H9 (cell line): ENCODE measurements at regions not wholly inside any gene's neighbourhood (a gene's known extent, or its start where the extent isn't known, plus 50 kb on each side); places are given as distances from the start of the nearest gene placed in this dataset.

Source experiments
- DNase-seq: peaks from one replicate; pipeline ENCODE4 v3.0.0-alpha.2; 2017
- H2AFZ ChIP-seq: one replicate; pipeline ENCODE4 v1.6.1; 2013; ENCODE audit warnings: mild to moderate bottlenecking, low read length, control low read depth, moderate library complexity
- H2AK5ac ChIP-seq: 2 replicates; pipeline ENCODE4 v1.6.1; 2013; ENCODE audit warnings: low read length, control low read depth, mixed read lengths; ENCODE audit not compliant: insufficient read length
- H2BK120ac ChIP-seq: one replicate; pipeline ENCODE4 v1.6.1; 2013; ENCODE audit warnings: low read depth, mild to moderate bottlenecking, low read length, control low read depth, inconsistent platforms; ENCODE audit not compliant: poor library complexity, severe bottlenecking
- H2BK12ac ChIP-seq: 2 replicates; pipeline ENCODE4 v1.6.1; 2013; ENCODE audit warnings: low read length, control low read depth, mixed read lengths, low read depth; ENCODE audit not compliant: insufficient read length
- H2BK15ac ChIP-seq: 2 replicates; pipeline ENCODE4 v1.6.1; 2013; ENCODE audit warnings: low read depth, low read length, control low read depth
- H2BK20ac ChIP-seq: one replicate; pipeline ENCODE4 v1.6.1; 2013; ENCODE audit warnings: low read depth, mild to moderate bottlenecking, low read length, control low read depth, inconsistent platforms; ENCODE audit not compliant: poor library complexity, severe bottlenecking
- H2BK5ac ChIP-seq: 2 replicates; pipeline ENCODE4 v1.6.1; 2013; ENCODE audit warnings: low read length, control low read depth, mixed read lengths; ENCODE audit not compliant: insufficient read length
- H3K14ac ChIP-seq: 2 replicates; pipeline ENCODE4 v1.6.1; 2013; ENCODE audit warnings: low read length, control low read depth; ENCODE audit not compliant: insufficient read depth
- H3K18ac ChIP-seq: 2 replicates; pipeline ENCODE4 v1.6.1; 2013; ENCODE audit warnings: low read depth, mild to moderate bottlenecking, mixed read lengths, low read length, control low read depth; ENCODE audit not compliant: insufficient read length
- H3K23ac ChIP-seq: 2 replicates; pipeline ENCODE4 v1.6.1; 2013; ENCODE audit warnings: low read length, control low read depth, mixed read lengths, low read depth; ENCODE audit not compliant: insufficient read length
- H3K23me2 ChIP-seq: 2 replicates; pipeline ENCODE4 v1.6.1; 2013; ENCODE audit warnings: low read depth, mild to moderate bottlenecking, mixed read lengths, low read length, control low read depth; ENCODE audit not compliant: insufficient read length, poor library complexity, severe bottlenecking
- H3K27ac ChIP-seq: 2 replicates; pipeline ENCODE4 v1.5.1; 2013; ENCODE audit warnings: low read length, control low read depth, mixed read lengths, low read depth; ENCODE audit not compliant: insufficient read length
- H3K27me3 ChIP-seq: 2 replicates; pipeline ENCODE4 v1.6.1; 2013; ENCODE audit warnings: low read length, control low read depth, inconsistent platforms; ENCODE audit not compliant: insufficient read depth
- H3K4ac ChIP-seq: 2 replicates; pipeline ENCODE4 v1.6.1; 2013; ENCODE audit warnings: low read depth, mild to moderate bottlenecking, control low read depth, inconsistent platforms, low read length, moderate library complexity
- H3K4me1 ChIP-seq: 2 replicates; pipeline ENCODE4 v1.6.1; 2013; ENCODE audit warnings: low read length, control low read depth, inconsistent platforms; ENCODE audit not compliant: insufficient read depth
- H3K4me2 ChIP-seq: 2 replicates; pipeline ENCODE4 v1.6.1; 2013; ENCODE audit warnings: low read length, control low read depth, mixed read lengths; ENCODE audit not compliant: insufficient read length, insufficient read depth
- H3K56ac ChIP-seq: 2 replicates; pipeline ENCODE4 v1.6.1; 2013; ENCODE audit warnings: low read depth, mild to moderate bottlenecking, mixed read lengths, low read length, control low read depth; ENCODE audit not compliant: insufficient read length
- H3K79me1 ChIP-seq: 2 replicates; pipeline ENCODE4 v1.6.1; 2013; ENCODE audit warnings: low read depth, mild to moderate bottlenecking, moderate library complexity, low read length, control low read depth, inconsistent platforms; ENCODE audit not compliant: insufficient read depth, poor library complexity, severe bottlenecking
- H3K79me2 ChIP-seq: 2 replicates; pipeline ENCODE4 v1.6.1; 2013; ENCODE audit warnings: low read length, control low read depth, inconsistent platforms; ENCODE audit not compliant: insufficient read depth
- H3K9ac ChIP-seq: 2 replicates; pipeline ENCODE4 v1.6.1; 2013; ENCODE audit warnings: low read length, control low read depth, mixed read lengths; ENCODE audit not compliant: insufficient read length; ENCODE audit errors: extremely low read depth
- H3K9me3 ChIP-seq: one replicate; pipeline ENCODE4 v1.6.1; 2013; ENCODE audit warnings: low read depth, low read length, inconsistent platforms; ENCODE audit not compliant: control insufficient read depth
- H3T11ph ChIP-seq: one replicate; pipeline ENCODE4 v1.6.1; 2013; ENCODE audit warnings: mild to moderate bottlenecking, low read length, control low read depth, inconsistent platforms
- H4K20me1 ChIP-seq: one replicate; pipeline ENCODE4 v1.6.1; 2013; ENCODE audit not compliant: control insufficient read depth, insufficient read length, insufficient read depth
- H4K5ac ChIP-seq: 2 replicates; pipeline ENCODE4 v1.6.1; 2013; ENCODE audit warnings: low read depth, mild to moderate bottlenecking, mixed read lengths, low read length, control low read depth; ENCODE audit not compliant: insufficient read length
- H4K8ac ChIP-seq: replicated peaks from 2 replicates; pipeline ENCODE4 v1.6.1; 2013; ENCODE audit warnings: low read length, control low read depth, mixed read lengths, low read depth; ENCODE audit not compliant: insufficient read length
- H4K91ac ChIP-seq: 2 replicates; pipeline ENCODE4 v1.6.1; 2013; ENCODE audit warnings: low read depth, mild to moderate bottlenecking, moderate library complexity, mixed read lengths, low read length, control low read depth; ENCODE audit not compliant: insufficient read length
- H3K27ac Mint-ChIP-seq, 3 experiments: 2 replicates in 2 of 3; 3 replicates in 1 of 3; pipeline ENCODE4 v1.8.0; 2020 to 2021; ENCODE audit warnings: mixed read lengths in 3 of 3, mild to moderate bottlenecking in 1 of 3, moderate library complexity in 1 of 3
- H3K27me3 Mint-ChIP-seq: 2 replicates; pipeline ENCODE4 v1.8.0; 2021; ENCODE audit warnings: low read depth, mild to moderate bottlenecking, moderate library complexity, mixed read lengths
- H3K36me3 Mint-ChIP-seq, 3 experiments: 2 replicates in 2 of 3; 3 replicates in 1 of 3; pipeline ENCODE4 v1.8.0; 2020 to 2021; ENCODE audit warnings: low read depth in 3 of 3, mixed read lengths in 3 of 3; ENCODE audit not compliant: insufficient read depth in 1 of 3
- H3K4me1 Mint-ChIP-seq, 2 experiments: 2 replicates each; pipeline ENCODE4 v1.8.0; 2020; ENCODE audit warnings: mixed read lengths in 2 of 2
- H3K4me3 Mint-ChIP-seq, 2 experiments: 2 replicates in 1 of 2; 3 replicates in 1 of 2; pipeline ENCODE4 v1.8.0; 2020 to 2021; ENCODE audit warnings: mild to moderate bottlenecking in 2 of 2, mixed read lengths in 2 of 2, moderate library complexity in 1 of 2
- H3K9me3 Mint-ChIP-seq, 2 experiments: 2 replicates in 1 of 2; 3 replicates in 1 of 2; pipeline ENCODE4 v1.8.0; 2020; ENCODE audit warnings: mild to moderate bottlenecking in 2 of 2, mixed read lengths in 2 of 2, moderate library complexity in 1 of 2
- CTCF ChIP-seq: fragments of 200-600 bp; sonication (generic); conservative IDR thresholded peaks from 3 replicates; pipeline ENCODE4 v1.8.0; 2021; ENCODE audit warnings: antibody characterized with exemption, mild to moderate bottlenecking
- WGBS: extraction: QIAGEN DNeasy Blood & Tissue Kit; methylation state at CpG from one replicate; pipeline ENCODE4 v1.1.7; 2013; ENCODE audit warnings: missing lambda C conversion rate, low lambda C conversion rate, mixed read lengths; ENCODE audit not compliant: insufficient read length; ENCODE audit errors: extremely low coverage; 5-methylcytosine and 5-hydroxymethylcytosine counted together

- H2AFZ ChIP-seq: no peak overlapping the region
- H2BK5ac ChIP-seq: no peak overlapping the region
- H3K56ac ChIP-seq: no peak overlapping the region
- H3K9ac ChIP-seq: no peak overlapping the region
- no peak overlapping the region for H4K91ac ChIP-seq
- no peaks in the 10 kb centered on the region for H3K9me3 ChIP-seq
- no peak overlapping the region for H4K5ac ChIP-seq
- H2AK5ac ChIP-seq: no peak overlapping the region
- no peak overlapping the region for H2BK20ac ChIP-seq
- H3K4me2 ChIP-seq: no peak overlapping the region
- no peak overlapping the region for H2BK12ac ChIP-seq
- H3K27ac ChIP-seq: no peak overlapping the region
- no peaks in the 10 kb centered on the region for H3K79me2 ChIP-seq
- no peak overlapping the region for H3K4ac ChIP-seq
- no peak overlapping the region for H3K4me3 Mint-ChIP-seq
- no peaks in the 10 kb centered on the region for H3K9me3 Mint-ChIP-seq
- no peaks in the 10 kb centered on the region for H4K20me1 ChIP-seq
- no peaks in the 10 kb centered on the region for H3K23me2 ChIP-seq
- H3K4me1 ChIP-seq: no peaks in the 10 kb centered on the region
- no peak overlapping the region for H3K27ac Mint-ChIP-seq
- H3K14ac ChIP-seq: no peak overlapping the region
- H3K27me3 Mint-ChIP-seq: no peaks in the 10 kb centered on the region
- no peaks in the 10 kb centered on the region for H3K79me1 ChIP-seq
- no peak overlapping the region for H4K8ac ChIP-seq
- no peak overlapping the region for H3K23ac ChIP-seq
- H3K4me1 Mint-ChIP-seq: peaks cover 6 to 7% of the 10 kb centered on the region in 2 experiments
- H3K18ac ChIP-seq: no peak overlapping the region
- no peak overlapping the region for H3T11ph ChIP-seq
- no peak for TF ChIP-seq CTCF
- no peak for DNase-seq
- H3K36me3 Mint-ChIP-seq: no peaks in the 10 kb centered on the region; a peak in 1 of 7 replicates
- H2BK15ac ChIP-seq: no peak overlapping the region
- no peak overlapping the region for H2BK120ac ChIP-seq
- no CpG with 5 or more reads among the region's 4 CpGs for WGBS
- H3K27me3 ChIP-seq: no peaks in the 10 kb centered on the region
Observed at GRCh38 chr21:16538405-16538804, 808.6 kb downstream of the USP25 start.
